Neuronal stem cell (in vitro differentiated cells): ENCODE measurements at regions not wholly inside any gene's neighbourhood (a gene's known extent, or its start where the extent isn't known, plus 50 kb on each side); places are given as distances from the start of the nearest gene placed in this dataset.

Source experiments
- DNase-seq: peaks from one replicate; pipeline ENCODE4 v3.0.0-alpha.2; 2013; ENCODE audit warnings: low spot score
- H2AFZ ChIP-seq: one replicate; pipeline ENCODE4 v1.6.1; 2013; ENCODE audit warnings: mild to moderate bottlenecking, low read length, inconsistent platforms
- H2AK5ac ChIP-seq: 2 replicates; pipeline ENCODE4 v1.6.1; 2013; ENCODE audit warnings: low read depth, mild to moderate bottlenecking, inconsistent platforms, low read length, moderate library complexity, mixed read lengths
- H2BK120ac ChIP-seq: 2 replicates; pipeline ENCODE4 v1.6.1; 2013; ENCODE audit warnings: low read depth, mild to moderate bottlenecking, inconsistent platforms, low read length, moderate library complexity, mixed read lengths
- H2BK12ac ChIP-seq: one replicate; pipeline ENCODE4 v1.6.1; 2013; ENCODE audit warnings: low read length, inconsistent platforms
- H2BK15ac ChIP-seq: 2 replicates; pipeline ENCODE4 v1.6.1; 2013; ENCODE audit warnings: mild to moderate bottlenecking, low read length, inconsistent platforms, mixed read lengths
- H2BK5ac ChIP-seq: one replicate; pipeline ENCODE4 v1.6.1; 2013; ENCODE audit warnings: inconsistent platforms, mild to moderate bottlenecking, low read length, moderate library complexity
- H3K14ac ChIP-seq: one replicate; pipeline ENCODE4 v1.6.1; 2013; ENCODE audit warnings: low read length, inconsistent platforms
- H3K18ac ChIP-seq: 2 replicates; pipeline ENCODE4 v1.6.1; 2013; ENCODE audit warnings: low read length, inconsistent platforms
- H3K23ac ChIP-seq: 2 replicates; pipeline ENCODE4 v1.6.1; 2013; ENCODE audit warnings: low read depth, mild to moderate bottlenecking, mixed read lengths, low read length, inconsistent platforms; ENCODE audit not compliant: poor library complexity
- H3K27ac ChIP-seq: replicated peaks from 3 replicates; pipeline ENCODE4 v1.5.1; 2013; ENCODE audit warnings: low read length, inconsistent platforms
- H3K27me3 ChIP-seq, 3 experiments: 2 replicates each; pipeline ENCODE4 v1.6.1; 2013; ENCODE audit warnings: low read length in 3 of 3, mild to moderate bottlenecking in 2 of 3, inconsistent platforms in 1 of 3, low read depth in 1 of 3, mixed read lengths in 1 of 3, moderate library complexity in 1 of 3; ENCODE audit not compliant: control insufficient read depth in 3 of 3, insufficient read depth in 3 of 3
- H3K36me3 ChIP-seq, 2 donors: replicated peaks in 1 of 2; 2 replicates each; pipeline ENCODE4 v1.6.1; 2013; ENCODE audit warnings: low read length in 2 of 2; ENCODE audit not compliant: control insufficient read depth in 2 of 2, insufficient read depth in 2 of 2
- H3K4ac ChIP-seq: 2 replicates; pipeline ENCODE4 v1.6.1; 2013; ENCODE audit warnings: inconsistent platforms, mild to moderate bottlenecking, low read length, moderate library complexity
- H3K4me1 ChIP-seq, 2 donors: 1 replicate in 1 of 2; 2 replicates in 1 of 2; pipeline ENCODE4 v1.6.1; 2013; ENCODE audit warnings: low read length in 2 of 2, low read depth in 1 of 2; ENCODE audit not compliant: control insufficient read depth in 2 of 2, insufficient read depth in 1 of 2
- H3K4me2 ChIP-seq: one replicate; pipeline ENCODE4 v1.6.1; 2013; ENCODE audit warnings: mild to moderate bottlenecking, low read length, inconsistent platforms; ENCODE audit not compliant: insufficient read depth, poor library complexity, severe bottlenecking
- H3K4me3 ChIP-seq, 2 donors: 2 replicates each; pipeline ENCODE4 v1.5.1; 2013; ENCODE audit warnings: low read length in 2 of 2, mild to moderate bottlenecking in 2 of 2, inconsistent platforms in 1 of 2, moderate library complexity in 1 of 2
- H3K79me1 ChIP-seq: one replicate; pipeline ENCODE4 v1.6.1; 2013; ENCODE audit warnings: low read depth, mild to moderate bottlenecking, inconsistent platforms, low read length, moderate library complexity
- H3K9ac ChIP-seq: one replicate; pipeline ENCODE4 v1.6.1; 2013; ENCODE audit warnings: mild to moderate bottlenecking, low read depth, low read length, inconsistent platforms; ENCODE audit not compliant: poor library complexity
- H3K9me3 ChIP-seq, 2 donors: replicated peaks in 1 of 2; 2 replicates each; pipeline versions ENCODE3 to v1.6.1; 2013; ENCODE audit warnings: low read length in 2 of 2, mild to moderate bottlenecking in 2 of 2, inconsistent platforms in 1 of 2, low read depth in 1 of 2, mixed read lengths in 1 of 2, moderate library complexity in 1 of 2; ENCODE audit not compliant: control insufficient read depth in 2 of 2, insufficient read depth in 1 of 2
- H4K8ac ChIP-seq: one replicate; pipeline ENCODE4 v1.6.1; 2013; ENCODE audit warnings: low read depth, mild to moderate bottlenecking, inconsistent platforms, low read length, moderate library complexity
- H4K91ac ChIP-seq: one replicate; pipeline ENCODE4 v1.6.1; 2013; ENCODE audit warnings: low read length, low read depth, mild to moderate bottlenecking, inconsistent platforms; ENCODE audit not compliant: poor library complexity
- WGBS, 2 donors: extraction: QIAGEN DNeasy Blood & Tissue Kit; methylation state at CpG; one replicate each; pipeline ENCODE4 v1.1.7; 2013; ENCODE audit warnings: missing lambda C conversion rate in 2 of 2, mixed read lengths in 1 of 2; ENCODE audit not compliant: insufficient read length in 2 of 2, insufficient replicate concordance in 1 of 2; ENCODE audit errors: extremely low coverage in 2 of 2; 5-methylcytosine and 5-hydroxymethylcytosine counted together

GRCh38 chr14:66281036-66281776, 205.0 kb upstream of the CCDC196 start:
- Histone ChIP-seq H3K79me1 (no peaks in the 10 kb centered on the region), H3K18ac (no peak overlapping the region), H3K9me3 (no peaks in the 10 kb centered on the region), H2BK120ac (no peak overlapping the region), H3K27me3 (no peaks in the 10 kb centered on the region), H3K27ac (no peak overlapping the region), H2AK5ac (no peak overlapping the region), H3K4me3 (no peak overlapping the region), H3K9ac (no peak overlapping the region), H3K4ac (no peak overlapping the region), H2BK12ac (no peak overlapping the region), H3K4me1 (no peaks in the 10 kb centered on the region), H3K4me2 (no peak overlapping the region), H2BK15ac (no peak overlapping the region), H3K23ac (no peak overlapping the region), H4K8ac (no peak overlapping the region), H3K36me3 (no peaks in the 10 kb centered on the region), H2BK5ac (no peak overlapping the region), H3K14ac (no peak overlapping the region), H4K91ac (no peak overlapping the region), H2AFZ (no peak overlapping the region)
- DNase-seq = no peak
- WGBS, 2 donors = no CpG with 5 or more reads among the region's 9 CpGs

GRCh38 chr14:66284346-66284745, 201.8 kb upstream of the CCDC196 start:
- no peak for DNase-seq
- WGBS, 2 donors = no CpG with 5 or more reads among the region's 1 CpG
- H3K27ac ChIP-seq = no peak overlapping the region

GRCh38 chr14:66288511-66288910, 197.7 kb upstream of the CCDC196 start:
- H2BK12ac ChIP-seq = no peak overlapping the region
- H3K18ac ChIP-seq = no peak overlapping the region
- no peak overlapping the region for H2AK5ac ChIP-seq
- H3K4ac ChIP-seq = no peak overlapping the region
- no peak overlapping the region for H3K9ac ChIP-seq
- no peak overlapping the region for H4K8ac ChIP-seq
- H3K27me3 ChIP-seq = peaks cover 0 to 2% (median 0%) of the 10 kb centered on the region in 3 experiments
- WGBS, 2 donors = no CpG with 5 or more reads among the region's 3 CpGs
- no peak overlapping the region for H3K23ac ChIP-seq
- H3K36me3 ChIP-seq = no peaks in the 10 kb centered on the region
- no peaks in the 10 kb centered on the region for H3K79me1 ChIP-seq
- no peak overlapping the region for H2BK120ac ChIP-seq
- DNase-seq = no peak
- no peak overlapping the region for H3K27ac ChIP-seq
- H3K4me3 ChIP-seq = peak overlapping the region in 1 of 2 donors; percentile 64
- H3K14ac ChIP-seq = no peak overlapping the region
- no peak overlapping the region for H2BK15ac ChIP-seq
- no peaks in the 10 kb centered on the region for H3K4me1 ChIP-seq
- no peak overlapping the region for H4K91ac ChIP-seq
- H3K9me3 ChIP-seq = no peaks in the 10 kb centered on the region
- H2BK5ac ChIP-seq = no peak overlapping the region
- no peak overlapping the region for H3K4me2 ChIP-seq
- no peak overlapping the region for H2AFZ ChIP-seq

More at GRCh38 chr14:66284346-66284745, 201.8 kb upstream of the CCDC196 start:
- H3K14ac ChIP-seq = no peak overlapping the region
- H3K79me1 ChIP-seq = no peaks in the 10 kb centered on the region
- no peak overlapping the region for H3K9ac ChIP-seq
- no peaks in the 10 kb centered on the region for H3K4me1 ChIP-seq
- H3K27me3 ChIP-seq = peaks cover 0 to 2% (median 0%) of the 10 kb centered on the region in 3 experiments
- H3K9me3 ChIP-seq = no peaks in the 10 kb centered on the region
- H3K18ac ChIP-seq = no peak overlapping the region
- H2BK15ac ChIP-seq = no peak overlapping the region
- H2BK12ac ChIP-seq = no peak overlapping the region
- no peaks in the 10 kb centered on the region for H3K36me3 ChIP-seq
- no peak overlapping the region for H3K4me2 ChIP-seq
- no peak overlapping the region for H2BK5ac ChIP-seq
- H3K23ac ChIP-seq = no peak overlapping the region
- H2AFZ ChIP-seq = no peak overlapping the region
- H3K4me3 ChIP-seq = no peak overlapping the region
- no peak overlapping the region for H4K91ac ChIP-seq
- H4K8ac ChIP-seq = no peak overlapping the region
- no peak overlapping the region for H2AK5ac ChIP-seq
- H2BK120ac ChIP-seq = no peak overlapping the region
- H3K4ac ChIP-seq = no peak overlapping the region

- Histone ChIP-seq H2BK15ac (no peak overlapping the region), H3K9ac (no peak overlapping the region), H2AK5ac (no peak overlapping the region), H3K4me3 (no peak overlapping the region), H2BK5ac (no peak overlapping the region), H3K27ac (no peak overlapping the region), H2BK120ac (no peak overlapping the region), H3K4ac (no peak overlapping the region), H3K27me3 (peaks cover 0 to 2% (median 0%) of the 10 kb centered on the region in 3 experiments), H2AFZ (no peak overlapping the region), H3K4me2 (no peak overlapping the region), H3K14ac (no peak overlapping the region), H3K4me1 (no peaks in the 10 kb centered on the region), H3K9me3 (no peaks in the 10 kb centered on the region), H4K91ac (no peak overlapping the region), H4K8ac (no peak overlapping the region), H3K79me1 (no peaks in the 10 kb centered on the region), H2BK12ac (no peak overlapping the region), H3K36me3 (no peaks in the 10 kb centered on the region), H3K23ac (no peak overlapping the region), H3K18ac (no peak overlapping the region)
- no peak for DNase-seq
Observed at GRCh38 chr14:66291756-66292155, 194.4 kb upstream of the CCDC196 start.
